ENCODE measurements at regions not wholly inside any gene's neighbourhood (a gene's known extent, or its start where the extent isn't known, plus 50 kb on each side); places are given as distances from the start of the nearest gene placed in this dataset.
A peak's percentile ranks its signal among the peaks of the same experiment; 100 is the strongest.

DNA sequence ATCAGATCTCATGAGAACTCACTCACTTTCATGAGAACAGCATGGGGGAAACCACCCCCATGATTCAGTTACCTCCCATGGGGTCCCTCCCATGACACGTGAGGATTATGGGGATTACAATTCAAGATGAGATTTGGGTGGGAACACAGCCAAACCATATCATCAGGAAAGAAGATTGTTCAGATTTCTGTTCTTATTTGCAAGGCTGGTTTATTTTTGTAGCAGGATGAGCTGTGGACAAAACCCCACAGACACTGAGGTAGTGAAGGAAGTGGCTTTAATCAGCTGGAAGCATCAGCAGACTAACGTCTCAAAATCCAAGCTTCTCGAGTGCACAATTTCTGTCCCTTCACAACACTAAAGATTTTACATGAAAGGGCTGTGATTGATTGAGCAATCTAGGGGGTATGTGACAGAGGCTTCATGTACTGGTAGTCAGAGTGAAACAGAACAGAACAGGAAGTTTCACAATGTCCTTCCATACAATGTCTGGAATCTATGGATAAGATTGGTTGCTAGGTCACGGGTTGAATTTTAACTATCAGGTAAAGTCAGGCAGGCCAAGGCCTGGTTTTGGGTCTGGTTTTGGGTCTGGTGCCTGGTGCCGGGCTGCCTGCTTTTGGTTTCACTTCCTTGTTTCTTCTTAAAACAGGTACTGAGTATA, 91.3 kb upstream of the ZNF366 start:
- H3K4me1 Mint-ChIP-seq, result peaks cover 12% of the 10 kb centered on the region
- Histone ChIP-seq H3K4me1 (ENCODE audit: control insufficient read depth, insufficient read depth, low read length) (peaks cover 8% of the 10 kb centered on the region), H3K9me3 (ENCODE audit: control insufficient read depth, low read length) (peaks cover 23% of the 10 kb centered on the region), H3K9ac (ENCODE audit: extremely low read depth, low read length, poor library complexity, severe bottlenecking) (no peak overlapping the region), H3K27ac (ENCODE audit: low read depth, low read length) (no peak overlapping the region), H3K27me3 (ENCODE audit: control insufficient read depth, insufficient read depth, low read length, poor library complexity, severe bottlenecking) (no peaks in the 10 kb centered on the region), H3K4me3 (ENCODE audit: low read length) (no peak overlapping the region), H3K36me3 (ENCODE audit: control insufficient read depth, insufficient read depth, low read length) (no peaks in the 10 kb centered on the region)
- WGBS, 2 experiments (ENCODE audit: insufficient coverage in 1 of 2, insufficient read length in 1 of 2), result 95% methylated on average over 5 of the region's 5 CpGs; no CpG with 5 or more reads in 1 of the 2 experiments
- H3K36me3 Mint-ChIP-seq (ENCODE audit: low read depth), result no peaks in the 10 kb centered on the region
- DNase-seq, result no peak
- no peaks in the 10 kb centered on the region for H3K27me3 Mint-ChIP-seq (ENCODE audit: insufficient read depth)
- H3K4me3 Mint-ChIP-seq, result no peak overlapping the region
- TF ChIP-seq, protein P1, sequence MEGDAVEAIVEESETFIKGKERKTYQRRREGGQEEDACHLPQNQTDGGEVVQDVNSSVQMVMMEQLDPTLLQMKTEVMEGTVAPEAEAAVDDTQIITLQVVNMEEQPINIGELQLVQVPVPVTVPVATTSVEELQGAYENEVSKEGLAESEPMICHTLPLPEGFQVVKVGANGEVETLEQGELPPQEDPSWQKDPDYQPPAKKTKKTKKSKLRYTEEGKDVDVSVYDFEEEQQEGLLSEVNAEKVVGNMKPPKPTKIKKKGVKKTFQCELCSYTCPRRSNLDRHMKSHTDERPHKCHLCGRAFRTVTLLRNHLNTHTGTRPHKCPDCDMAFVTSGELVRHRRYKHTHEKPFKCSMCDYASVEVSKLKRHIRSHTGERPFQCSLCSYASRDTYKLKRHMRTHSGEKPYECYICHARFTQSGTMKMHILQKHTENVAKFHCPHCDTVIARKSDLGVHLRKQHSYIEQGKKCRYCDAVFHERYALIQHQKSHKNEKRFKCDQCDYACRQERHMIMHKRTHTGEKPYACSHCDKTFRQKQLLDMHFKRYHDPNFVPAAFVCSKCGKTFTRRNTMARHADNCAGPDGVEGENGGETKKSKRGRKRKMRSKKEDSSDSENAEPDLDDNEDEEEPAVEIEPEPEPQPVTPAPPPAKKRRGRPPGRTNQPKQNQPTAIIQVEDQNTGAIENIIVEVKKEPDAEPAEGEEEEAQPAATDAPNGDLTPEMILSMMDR (conservative IDR thresholded peaks at IDR 0.05), result no peak
- peaks cover 14% of the 10 kb centered on the region for H3K9me3 Mint-ChIP-seq
- H3K27ac Mint-ChIP-seq, result no peak overlapping the region

DNA sequence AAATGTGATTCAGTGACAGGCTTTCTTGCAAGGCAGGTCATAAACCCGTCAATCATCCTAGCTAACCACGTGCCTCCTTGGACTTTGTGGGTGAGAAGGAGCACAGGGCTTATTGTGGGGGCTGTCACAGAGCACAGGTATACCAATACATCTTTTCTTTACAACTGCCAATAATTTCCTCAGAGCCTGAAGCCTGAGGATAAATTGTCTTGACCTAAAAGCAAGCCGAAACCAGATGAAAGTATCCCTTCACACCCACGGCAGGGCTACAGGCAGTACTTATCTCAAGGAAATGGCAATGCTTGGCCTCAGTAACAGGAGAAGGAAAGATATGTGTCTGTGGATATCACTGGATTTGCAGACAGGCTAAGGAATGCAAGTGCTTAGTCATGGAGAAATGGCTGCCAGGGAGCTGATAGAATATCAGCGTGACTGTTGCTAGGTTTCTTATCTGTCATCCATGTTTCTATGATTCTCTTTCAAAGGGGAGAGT, 90.3 kb upstream of the ZNF366 start:
- Histone ChIP-seq H3K9me3 (ENCODE audit: control insufficient read depth, low read length) (peaks cover 23% of the 10 kb centered on the region), H3K27me3 (ENCODE audit: control insufficient read depth, insufficient read depth, low read length, poor library complexity, severe bottlenecking) (no peaks in the 10 kb centered on the region), H3K27ac (ENCODE audit: low read depth, low read length) (peak overlapping the region; percentile 62), H3K4me3 (ENCODE audit: low read length) (no peak overlapping the region), H3K9ac (ENCODE audit: extremely low read depth, low read length, poor library complexity, severe bottlenecking) (no peak overlapping the region), H3K4me1 (ENCODE audit: control insufficient read depth, insufficient read depth, low read length) (peaks cover 8% of the 10 kb centered on the region), H3K36me3 (ENCODE audit: control insufficient read depth, insufficient read depth, low read length) (no peaks in the 10 kb centered on the region)
- peaks cover 12% of the 10 kb centered on the region for H3K4me1 Mint-ChIP-seq
- WGBS, 2 experiments (ENCODE audit: insufficient coverage in 1 of 2, insufficient read length in 1 of 2), result 50 to 70% methylated on average over 1 to 5 of the region's 5 CpGs
- peak overlapping the region; percentile 89 for H3K27ac Mint-ChIP-seq
- H3K9me3 Mint-ChIP-seq, result peaks cover 14% of the 10 kb centered on the region
- TF ChIP-seq, protein P1 (conservative IDR thresholded peaks at IDR 0.05), result no peak
- H3K4me3 Mint-ChIP-seq, result no peak overlapping the region
- peak; percentile 62 for DNase-seq
- no peaks in the 10 kb centered on the region for H3K36me3 Mint-ChIP-seq (ENCODE audit: low read depth)
- no peaks in the 10 kb centered on the region for H3K27me3 Mint-ChIP-seq (ENCODE audit: insufficient read depth)

DNA sequence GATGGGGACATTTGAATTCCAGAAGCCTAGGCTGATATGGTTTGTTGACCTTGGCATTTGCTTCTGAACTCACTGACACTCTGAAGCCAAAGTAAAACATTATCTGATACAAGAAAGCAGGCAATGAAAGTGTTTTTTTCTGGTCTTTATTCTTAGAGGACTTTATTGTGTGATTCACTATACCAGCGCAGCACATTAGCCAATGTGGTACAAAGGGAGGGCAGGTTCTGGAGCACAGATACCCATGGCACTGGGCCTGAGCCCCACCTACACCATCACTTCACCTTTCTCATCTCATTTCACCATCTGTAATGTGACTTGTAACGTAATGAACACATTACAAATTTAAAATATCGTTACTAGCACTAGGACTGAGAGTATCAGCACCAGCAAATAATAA, 89.7 kb upstream of the ZNF366 start:
- Mint-ChIP-seq H3K27ac (no peak overlapping the region), H3K9me3 (peaks cover 14% of the 10 kb centered on the region), H3K4me3 (no peak overlapping the region), H3K36me3 (ENCODE audit: low read depth) (no peaks in the 10 kb centered on the region), H3K4me1 (peaks cover 12% of the 10 kb centered on the region), H3K27me3 (ENCODE audit: insufficient read depth) (peaks cover 3% of the 10 kb centered on the region)
- Histone ChIP-seq H3K27me3 (ENCODE audit: control insufficient read depth, insufficient read depth, low read length, poor library complexity, severe bottlenecking) (no peaks in the 10 kb centered on the region), H3K4me3 (ENCODE audit: low read length) (no peak overlapping the region), H3K36me3 (ENCODE audit: control insufficient read depth, insufficient read depth, low read length) (no peaks in the 10 kb centered on the region), H3K9me3 (ENCODE audit: control insufficient read depth, low read length) (peaks cover 22% of the 10 kb centered on the region), H3K9ac (ENCODE audit: extremely low read depth, low read length, poor library complexity, severe bottlenecking) (no peak overlapping the region), H3K27ac (ENCODE audit: low read depth, low read length) (peak overlapping the region; percentile 62), H3K4me1 (ENCODE audit: control insufficient read depth, insufficient read depth, low read length) (peaks cover 8% of the 10 kb centered on the region)
- 80 to 100% methylated on average over 1 to 3 of the region's 3 CpGs for WGBS, 2 experiments (ENCODE audit: insufficient coverage in 1 of 2, insufficient read length in 1 of 2)
- DNase-seq, result no peak
- TF ChIP-seq, protein P1 (conservative IDR thresholded peaks at IDR 0.05), result no peak
